Muscle of leg (tissue), 3 donors: ENCODE measurements at regions not wholly inside any gene's neighbourhood (a gene's known extent, or its start where the extent isn't known, plus 50 kb on each side); places are given as distances from the start of the nearest gene placed in this dataset.
"Not testable (repeated sequence)": the region's sequence is repeated elsewhere in the genome, so short reads cannot be mapped to it uniquely, and the experiment has no call there.

Experiments used
- DNase-seq: peaks from one replicate; pipeline ENCODE4 v3.0.0; 2013
- H3K27ac ChIP-seq: one replicate; pipeline ENCODE4 v1.5.1; 2013; ENCODE audit warnings: mild to moderate bottlenecking, low read length, control low read depth
- H3K27me3 ChIP-seq: one replicate; pipeline ENCODE4 v1.6.1; 2013; ENCODE audit warnings: low read length; ENCODE audit not compliant: control insufficient read depth, insufficient read depth
- H3K36me3 ChIP-seq: one replicate; pipeline ENCODE4 v1.6.1; 2013; ENCODE audit warnings: low read length; ENCODE audit not compliant: control insufficient read depth, insufficient read depth
- H3K4me1 ChIP-seq: one replicate; pipeline ENCODE4 v1.6.1; 2013; ENCODE audit warnings: low read length; ENCODE audit not compliant: control insufficient read depth, insufficient read depth
- H3K4me3 ChIP-seq: one replicate; pipeline ENCODE4 v1.5.1; 2013; ENCODE audit warnings: low read length, control low read depth
- H3K9me3 ChIP-seq: replicated peaks from 2 replicates; pipeline ENCODE4 v1.6.1; 2013; ENCODE audit warnings: low read depth, low read length; ENCODE audit not compliant: control insufficient read depth
- WGBS: methylation state at CpG from one replicate; pipeline ENCODE4 v1.1.5; 2013; ENCODE audit warnings: missing lambda C conversion rate; ENCODE audit not compliant: insufficient coverage; 5-methylcytosine and 5-hydroxymethylcytosine counted together

DNA sequence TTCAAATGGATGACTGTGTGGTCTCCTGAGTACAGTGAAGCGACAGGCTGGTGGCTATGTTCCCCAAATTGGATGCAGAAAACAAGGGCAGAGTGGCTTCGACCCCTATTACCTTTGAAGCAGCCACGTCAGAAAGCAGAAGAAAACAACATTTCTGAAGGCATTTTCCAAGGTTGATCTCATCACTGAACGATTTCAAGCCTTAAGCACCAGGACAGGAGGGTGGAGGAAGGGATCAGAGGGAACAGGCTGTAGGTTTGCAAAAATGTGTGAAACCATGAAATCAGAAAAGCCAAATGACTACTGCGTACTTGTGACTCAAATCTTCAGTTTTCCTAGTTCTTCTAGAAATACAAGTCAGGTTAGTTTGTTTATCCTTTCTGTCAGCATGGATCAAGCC is 181.0 kb upstream of the TMEM106B start:
- H3K9me3 ChIP-seq = no peaks in the 10 kb centered on the region
- DNase-seq = no peak
- WGBS = 49% methylated on average over 2 of the region's 5 CpGs

DNA sequence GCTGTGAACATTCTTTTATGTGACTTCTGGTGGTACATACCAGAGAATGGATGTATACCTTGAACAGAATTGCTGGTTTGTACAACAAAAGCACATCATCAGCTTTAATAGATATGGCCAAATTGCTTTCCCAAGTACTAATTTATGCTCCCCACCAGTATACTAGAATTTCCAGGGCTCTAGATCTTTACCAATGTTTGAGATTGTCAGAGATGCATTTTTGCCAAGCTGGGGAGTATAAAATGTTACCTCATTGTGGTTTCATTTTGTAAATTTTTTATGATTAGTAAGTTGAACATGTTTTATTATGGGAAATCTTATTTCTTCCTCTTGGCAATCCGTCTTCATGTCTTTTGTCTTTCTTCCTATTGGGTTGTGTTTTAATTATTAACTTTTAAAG is 179.9 kb upstream of the TMEM106B start:
- H3K4me1 ChIP-seq = no peaks in the 10 kb centered on the region
- H3K36me3 ChIP-seq = no peaks in the 10 kb centered on the region
- no peak overlapping the region for H3K4me3 ChIP-seq
- WGBS = no CpG with 5 or more reads among the region's 1 CpG
- H3K27ac ChIP-seq = no peak overlapping the region
- H3K9me3 ChIP-seq = no peaks in the 10 kb centered on the region
- DNase-seq = no peak
- H3K27me3 ChIP-seq = no peaks in the 10 kb centered on the region

More for the DNA sequence above, 181.0 kb upstream of the TMEM106B start:
- Histone ChIP-seq H3K4me1 (no peaks in the 10 kb centered on the region), H3K4me3 (no peak overlapping the region), H3K36me3 (no peaks in the 10 kb centered on the region), H3K27ac (no peak overlapping the region), H3K27me3 (no peaks in the 10 kb centered on the region)

DNA sequence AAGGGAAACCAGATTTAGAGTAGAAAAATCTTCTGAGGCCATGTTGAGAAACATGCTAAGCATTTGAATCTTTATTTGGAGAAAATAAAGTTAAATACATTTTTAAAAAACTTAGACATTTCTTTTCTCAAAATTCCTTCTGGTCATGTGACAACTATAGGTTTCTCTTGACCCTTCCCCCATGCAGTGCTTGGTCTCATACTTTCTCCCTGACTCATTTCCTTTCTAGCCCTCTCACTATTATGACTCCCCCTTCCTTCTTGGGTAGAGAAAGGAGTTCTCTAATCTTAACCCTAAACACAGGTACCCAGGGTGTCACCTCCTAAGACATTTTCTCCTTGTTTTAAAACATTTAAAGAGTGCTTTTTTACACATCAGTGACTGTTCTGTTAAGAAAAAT is 179.5 kb upstream of the TMEM106B start:
- Histone ChIP-seq H3K9me3 (no peaks in the 10 kb centered on the region), H3K27me3 (no peaks in the 10 kb centered on the region), H3K4me1 (no peaks in the 10 kb centered on the region), H3K27ac (no peak overlapping the region), H3K36me3 (no peaks in the 10 kb centered on the region), H3K4me3 (no peak overlapping the region)
- no peak for DNase-seq

DNA sequence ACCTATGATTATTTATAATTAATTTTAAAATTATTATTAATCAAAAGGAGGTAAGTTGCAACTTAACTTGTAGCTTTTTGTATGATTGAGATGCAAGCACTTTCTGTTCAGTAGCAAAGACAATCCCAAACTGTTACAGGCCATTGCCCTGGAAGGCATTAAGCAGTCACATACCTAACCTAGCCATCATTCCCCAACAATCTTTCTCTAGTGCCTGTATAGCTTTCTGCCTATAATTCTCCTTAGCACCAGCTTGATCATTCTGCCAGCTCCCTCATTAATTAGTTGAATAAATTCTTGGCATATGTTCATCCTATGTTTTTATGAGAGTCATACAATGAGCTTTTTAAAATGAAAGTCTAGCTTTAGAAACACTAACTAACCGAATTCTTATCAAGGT is 178.9 kb upstream of the TMEM106B start:
- DNase-seq = no peak
- H3K4me1 ChIP-seq = no peaks in the 10 kb centered on the region
- no peaks in the 10 kb centered on the region for H3K27me3 ChIP-seq
- no peak overlapping the region for H3K27ac ChIP-seq
- H3K36me3 ChIP-seq = no peaks in the 10 kb centered on the region
- no CpG with 5 or more reads among the region's 1 CpG for WGBS
- H3K9me3 ChIP-seq = no peaks in the 10 kb centered on the region
- H3K4me3 ChIP-seq = no peak overlapping the region

DNA sequence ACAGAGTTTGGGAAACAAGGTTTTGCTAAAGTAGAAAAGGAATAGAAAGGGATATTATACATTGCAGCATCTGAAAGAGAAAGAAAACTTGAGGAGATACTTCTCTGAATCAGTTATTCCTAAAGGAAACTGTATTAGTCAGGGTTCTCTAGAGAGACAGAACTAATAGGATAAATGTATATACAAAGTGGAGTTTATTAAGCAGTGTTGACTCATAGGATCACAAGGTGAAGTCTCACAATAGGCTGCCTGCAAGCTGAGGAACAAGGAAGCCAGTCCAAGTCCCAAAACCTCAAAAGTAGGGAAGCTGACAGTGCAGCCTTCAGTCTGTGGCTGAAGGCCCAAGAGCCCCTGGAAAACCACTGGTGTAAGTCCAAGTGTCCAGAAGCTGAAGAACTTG is 167.6 kb upstream of the TMEM106B start:
- not testable (repeated sequence) for H3K27me3 ChIP-seq, H3K4me3 ChIP-seq, H3K36me3 ChIP-seq, H3K4me1 ChIP-seq, H3K9me3 ChIP-seq, DNase-seq, H3K27ac ChIP-seq

DNA sequence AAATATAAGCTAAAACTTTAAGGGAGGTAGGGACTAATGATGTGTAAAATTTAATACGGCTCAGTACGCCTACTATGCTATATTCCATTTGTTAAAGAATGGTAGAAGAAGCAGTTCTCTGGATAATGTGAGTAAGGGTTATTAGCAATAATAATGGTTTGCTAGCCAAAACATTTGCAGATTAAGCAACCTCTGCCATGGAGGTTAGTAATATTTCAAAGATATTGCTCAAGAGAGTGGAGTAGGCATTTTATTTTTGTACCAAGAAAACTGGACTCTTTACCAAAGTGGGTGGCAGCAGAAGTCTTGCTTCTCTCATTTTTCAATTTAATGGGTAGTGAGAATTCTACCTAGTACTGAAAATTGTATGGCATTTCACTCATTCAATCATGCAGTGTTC is 158.9 kb upstream of the TMEM106B start:
- Histone ChIP-seq H3K27ac (no peak overlapping the region), H3K27me3 (no peaks in the 10 kb centered on the region), H3K9me3 (peaks cover 8% of the 10 kb centered on the region), H3K4me3 (no peak overlapping the region), H3K36me3 (no peaks in the 10 kb centered on the region), H3K4me1 (no peaks in the 10 kb centered on the region)
- no peak for DNase-seq
- no CpG with 5 or more reads among the region's 2 CpGs for WGBS

DNA sequence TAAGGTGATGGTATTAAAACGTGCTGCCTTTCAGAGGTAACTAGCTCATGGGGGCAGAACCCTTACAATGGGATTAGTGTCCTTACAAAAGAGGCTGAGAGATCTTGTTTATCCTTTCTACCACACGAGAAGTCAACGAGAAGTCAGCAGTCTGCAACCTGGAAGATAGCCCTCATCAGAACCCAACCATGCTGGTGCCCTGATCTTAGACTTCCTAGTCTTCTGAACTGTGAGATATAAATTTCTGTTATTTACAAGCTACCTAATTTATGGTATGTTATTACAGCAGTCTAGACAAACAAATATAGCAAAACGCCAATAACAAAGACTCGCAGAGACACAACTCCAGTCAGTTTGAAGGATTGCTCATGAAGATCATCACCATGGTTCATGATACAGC is 157.5 kb upstream of the TMEM106B start:
- peaks cover 8% of the 10 kb centered on the region for H3K9me3 ChIP-seq
- DNase-seq = no peak
- H3K27ac ChIP-seq = no peak overlapping the region
- no peak overlapping the region for H3K4me3 ChIP-seq
- no peaks in the 10 kb centered on the region for H3K36me3 ChIP-seq
- no peaks in the 10 kb centered on the region for H3K27me3 ChIP-seq
- WGBS = no CpG with 5 or more reads among the region's 5 CpGs
- no peaks in the 10 kb centered on the region for H3K4me1 ChIP-seq

DNA sequence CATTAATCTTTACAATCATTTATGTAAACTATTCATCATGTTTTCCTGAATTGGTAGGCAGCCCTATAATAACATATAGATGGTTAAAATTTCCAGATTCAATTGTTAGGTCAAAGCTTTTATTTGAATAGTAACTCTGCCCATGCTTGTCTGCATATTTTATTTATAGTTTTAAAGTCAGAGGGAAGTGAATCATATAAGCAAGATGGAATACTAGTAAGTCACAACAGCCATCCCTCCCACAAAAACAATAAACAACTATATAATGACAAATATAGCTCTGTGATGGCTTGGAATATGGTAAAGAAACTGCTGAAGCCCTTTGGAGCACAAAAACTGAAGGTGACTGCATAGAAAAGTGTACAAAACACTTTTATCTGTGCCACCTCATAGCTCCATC is 156.3 kb upstream of the TMEM106B start:
- Histone ChIP-seq H3K36me3 (no peaks in the 10 kb centered on the region), H3K27ac (no peak overlapping the region), H3K4me1 (no peaks in the 10 kb centered on the region), H3K4me3 (no peak overlapping the region), H3K27me3 (no peaks in the 10 kb centered on the region), H3K9me3 (peaks cover 8% of the 10 kb centered on the region)
- DNase-seq = no peak

DNA sequence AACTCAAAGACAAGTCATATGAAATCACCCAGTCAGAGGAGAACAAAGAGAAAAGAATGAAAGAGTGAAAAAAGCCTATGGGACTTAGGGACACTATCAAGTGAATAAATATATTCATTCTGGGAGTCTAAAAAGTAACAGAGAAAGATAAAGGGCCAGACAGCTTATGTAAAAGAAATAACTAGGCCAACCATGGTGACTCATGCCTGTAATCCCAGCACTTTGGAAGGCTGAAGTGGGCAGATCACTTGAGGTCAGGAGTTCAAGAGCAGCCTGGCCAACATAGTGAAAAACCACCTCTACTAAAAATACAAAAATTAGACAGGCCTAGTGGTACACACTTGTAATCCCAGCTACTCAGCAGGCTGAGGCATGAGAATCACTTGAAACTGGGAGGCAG is 154.7 kb upstream of the TMEM106B start:
- Histone ChIP-seq H3K27me3 (no peaks in the 10 kb centered on the region), H3K4me1 (no peaks in the 10 kb centered on the region), H3K27ac (no peak overlapping the region), H3K36me3 (no peaks in the 10 kb centered on the region), H3K4me3 (no peak overlapping the region), H3K9me3 (peaks cover 8% of the 10 kb centered on the region)
- DNase-seq = no peak

DNA sequence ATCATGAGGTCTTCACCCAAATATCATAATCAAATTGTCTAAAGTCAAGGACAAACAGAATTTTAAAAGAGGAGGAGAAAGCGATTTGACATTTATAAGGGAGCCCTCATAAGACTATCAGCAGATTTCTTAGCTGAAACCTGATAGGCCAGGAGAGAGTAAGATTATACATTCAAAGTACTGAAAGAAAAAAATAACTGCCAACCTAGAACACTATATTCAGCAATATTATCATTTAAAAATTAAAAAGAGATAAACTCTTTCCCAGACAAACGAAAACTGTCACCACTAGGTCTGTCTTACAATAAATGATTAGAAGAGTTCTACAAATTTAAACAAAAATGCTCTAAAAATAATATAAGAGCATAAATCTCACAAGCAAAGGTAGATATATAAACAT is 154.1 kb upstream of the TMEM106B start:
- peaks cover 8% of the 10 kb centered on the region for H3K9me3 ChIP-seq
- no peak for DNase-seq
- H3K4me1 ChIP-seq = no peaks in the 10 kb centered on the region
- no peak overlapping the region for H3K4me3 ChIP-seq
- H3K36me3 ChIP-seq = no peaks in the 10 kb centered on the region
- no CpG with 5 or more reads among the region's 2 CpGs for WGBS
- no peaks in the 10 kb centered on the region for H3K27me3 ChIP-seq
- H3K27ac ChIP-seq = no peak overlapping the region

DNA sequence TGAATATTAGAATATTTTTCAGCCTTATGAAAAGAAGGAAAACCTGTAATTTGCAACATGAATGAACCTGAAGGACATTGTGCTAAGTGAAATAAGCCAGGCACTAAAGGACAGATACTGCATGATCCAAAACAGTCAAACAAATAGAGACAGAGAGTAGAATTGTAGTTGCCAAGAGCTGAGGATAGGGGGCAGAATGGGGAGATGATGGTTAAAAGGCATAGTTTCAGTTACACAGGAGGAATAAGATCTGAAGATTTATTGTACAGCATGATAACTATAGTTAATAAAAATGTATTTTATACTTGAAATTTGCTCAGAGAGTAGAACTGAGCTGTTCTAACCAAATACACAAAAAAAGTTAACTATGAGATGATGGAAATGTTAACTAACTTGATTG is 149.0 kb upstream of the TMEM106B start:
- no peaks in the 10 kb centered on the region for H3K27me3 ChIP-seq
- no peaks in the 10 kb centered on the region for H3K9me3 ChIP-seq
- DNase-seq = no peak
- H3K36me3 ChIP-seq = no peaks in the 10 kb centered on the region
- H3K27ac ChIP-seq = no peak overlapping the region
- no peak overlapping the region for H3K4me3 ChIP-seq
- no peaks in the 10 kb centered on the region for H3K4me1 ChIP-seq
